Astrocyte of the hippocampus (primary cell): ENCODE measurements at regions not wholly inside any gene's neighbourhood (a gene's known extent, or its start where the extent isn't known, plus 50 kb on each side); places are given as distances from the start of the nearest gene placed in this dataset.
"Not testable (repeated sequence)": the region's sequence is repeated elsewhere in the genome, so short reads cannot be mapped to it uniquely, and the experiment has no call there.

ENCODE experiments used
- DNase-seq: peaks from one replicate; pipeline ENCODE4 v3.0.0; 2011; ENCODE audit warnings: low read depth, low spot score

- DNase-seq = no peak
These were observed 235.7 kb downstream of the ENC1 start for GRCh38 chr5:74404574-74405508.

- no peak for DNase-seq
These were observed 236.8 kb downstream of the ENC1 start for GRCh38 chr5:74403771-74404170.

DNA sequence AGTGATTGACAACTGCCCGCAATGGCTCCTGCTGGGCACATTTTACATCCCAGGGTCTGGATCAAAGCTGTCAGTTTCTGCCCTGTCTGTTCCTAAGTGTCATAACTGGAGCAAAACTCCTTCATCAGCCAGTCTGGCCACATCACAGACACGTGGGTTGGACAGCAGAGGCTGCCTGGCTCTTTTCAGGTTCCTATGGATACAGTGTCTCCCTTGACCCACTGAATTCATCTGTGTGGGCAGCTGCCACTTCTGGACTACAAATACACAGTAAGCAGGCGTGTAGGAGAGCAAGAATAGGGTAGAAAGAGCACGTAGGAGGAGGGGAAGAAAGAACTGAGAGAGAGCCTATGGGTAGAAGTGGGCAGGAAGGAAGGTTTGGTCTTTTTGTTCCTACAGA lies 238.0 kb downstream of the ENC1 start:
- no peak for DNase-seq

GRCh38 chr5:74401946-74402320 lies 238.6 kb downstream of the ENC1 start:
- DNase-seq = no peak

DNA sequence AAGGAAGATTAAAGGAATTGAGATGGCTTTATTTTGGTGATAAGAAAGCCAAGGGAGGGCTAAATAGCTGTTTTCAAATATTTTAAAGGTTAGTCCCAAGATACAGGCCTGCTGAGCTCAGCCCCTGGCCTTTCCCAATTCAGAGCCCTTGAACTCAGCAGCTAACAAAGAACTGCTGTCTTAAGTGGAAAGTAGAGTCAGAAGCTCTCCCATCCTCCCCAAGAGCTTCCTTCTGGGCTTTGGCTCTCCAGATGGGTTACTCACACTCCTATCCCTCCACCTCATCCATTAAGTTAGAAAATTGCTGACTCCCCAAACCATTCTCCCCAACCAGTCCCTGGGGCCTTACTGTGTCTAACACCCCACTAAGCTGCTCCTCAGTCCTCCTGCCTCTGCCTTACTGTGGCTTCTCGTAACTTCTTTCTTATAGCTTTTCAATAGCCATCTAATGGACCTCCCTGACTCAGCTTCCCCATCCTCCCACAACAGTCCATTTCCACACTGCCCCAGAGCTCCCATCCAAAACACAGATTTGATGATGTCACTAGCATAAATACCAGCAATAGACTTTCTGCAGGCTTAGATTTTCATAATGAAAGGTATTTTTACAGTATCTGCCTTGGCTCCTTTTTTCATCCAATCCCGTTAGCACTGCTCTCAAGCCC lies 239.1 kb downstream of the ENC1 start:
- no peak for DNase-seq

DNA sequence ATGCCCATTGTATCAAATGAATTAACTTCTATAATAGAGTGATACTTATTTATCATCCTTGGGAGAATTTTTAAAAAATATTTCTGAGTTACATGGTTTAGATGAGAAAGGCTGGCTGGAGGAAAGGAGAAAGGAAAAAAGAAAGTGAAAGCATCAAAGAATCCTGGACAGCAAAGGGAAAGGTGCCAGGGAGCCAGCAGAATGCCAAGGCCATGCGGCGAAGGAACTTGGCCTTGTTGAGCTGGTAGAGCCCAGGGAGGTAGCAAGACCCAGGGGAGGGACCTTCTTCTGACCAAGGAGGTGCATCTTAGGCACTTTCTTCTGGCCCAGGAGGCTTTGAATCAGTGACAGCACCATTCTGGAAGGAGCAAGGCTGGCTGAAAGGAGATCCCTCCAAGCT lies 240.5 kb downstream of the ENC1 start:
- DNase-seq = no peak

- DNase-seq = peak; percentile 34
These were observed 243.5 kb downstream of the ENC1 start for GRCh38 chr5:74396913-74397622.

- DNase-seq = peak; percentile 78
These were observed 245.3 kb downstream of the ENC1 start for GRCh38 chr5:74394916-74395880.

DNA sequence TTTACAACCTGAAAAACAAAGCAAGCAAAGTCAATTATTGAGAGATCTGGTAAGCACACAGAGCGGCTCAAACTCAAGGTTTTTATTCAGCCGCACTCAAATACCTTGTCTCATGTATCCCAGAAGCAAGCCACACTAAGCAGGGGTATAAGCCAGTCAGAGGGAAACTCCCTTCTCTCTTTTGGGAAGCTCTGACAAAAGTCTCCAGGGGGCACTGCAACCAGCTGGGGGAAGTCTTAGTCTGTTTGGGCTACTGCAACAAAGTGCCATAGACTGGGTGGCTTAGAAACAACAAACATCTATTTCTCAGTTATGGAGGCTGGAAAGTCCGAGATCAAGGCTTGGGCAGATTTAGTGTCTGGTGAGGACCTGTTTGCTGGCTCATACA lies 246.0 kb downstream of the ENC1 start:
- DNase-seq = no peak

GRCh38 chr5:74393943-74394342 lies 246.6 kb downstream of the ENC1 start:
- DNase-seq = no peak

GRCh38 chr5:74392711-74393351 lies 247.7 kb downstream of the ENC1 start:
- peak; percentile 41 for DNase-seq

GRCh38 chr5:74391410-74391809 lies 249.1 kb downstream of the ENC1 start:
- DNase-seq = no peak

GRCh38 chr5:74390822-74391221 lies 249.7 kb downstream of the ENC1 start:
- DNase-seq = no peak

DNA sequence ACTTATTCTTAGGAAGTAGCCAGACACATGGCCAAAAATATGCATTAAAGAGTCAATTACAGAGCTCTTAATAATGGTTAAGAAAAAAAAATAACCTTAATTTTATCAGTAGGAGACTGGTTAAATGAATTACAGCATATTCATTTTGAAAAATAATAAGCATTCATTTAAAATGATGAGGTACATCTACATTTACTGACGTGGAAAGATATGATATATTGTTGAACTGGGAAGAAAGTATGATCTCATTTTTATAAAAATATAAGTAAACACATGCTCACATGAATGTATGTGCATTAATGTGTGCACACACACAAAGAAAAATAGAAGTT lies 250.3 kb downstream of the ENC1 start:
- DNase-seq = no peak

DNA sequence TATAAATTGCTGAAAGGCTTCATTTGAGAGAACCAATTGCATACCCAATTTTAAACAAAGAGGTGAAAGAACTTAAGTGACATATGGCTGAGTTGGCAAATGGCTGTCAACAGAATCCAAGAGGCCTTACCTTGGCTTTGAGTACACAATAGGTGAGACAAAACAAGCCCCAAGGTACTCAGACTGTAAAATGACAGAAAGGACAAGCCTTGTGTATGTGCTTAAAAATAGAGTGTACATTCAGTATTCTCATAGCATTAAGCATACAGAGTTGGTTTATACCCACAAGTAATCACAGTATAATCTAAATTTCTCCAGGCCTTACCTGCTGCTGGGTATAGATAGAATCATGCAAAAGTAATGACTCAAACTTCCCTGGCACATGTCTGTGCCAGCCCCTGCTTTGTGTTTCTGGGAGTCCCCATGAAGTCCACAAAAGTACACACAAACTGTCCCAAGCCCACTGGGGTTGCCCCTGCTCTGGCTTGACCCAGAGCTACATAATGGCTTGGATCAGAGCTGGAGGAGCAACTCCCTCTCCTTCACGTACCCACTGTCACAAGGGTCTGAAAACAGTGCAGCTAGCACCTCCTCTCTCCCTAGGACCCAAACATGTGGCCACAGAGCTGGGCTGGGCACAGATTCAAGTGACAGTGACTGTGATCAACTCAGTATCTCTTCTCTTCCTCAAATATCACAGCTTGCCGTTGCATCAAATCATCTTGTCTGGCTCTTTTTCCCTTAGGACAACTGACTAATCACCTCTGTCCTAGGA lies 250.8 kb downstream of the ENC1 start:
- no peak for DNase-seq

DNA sequence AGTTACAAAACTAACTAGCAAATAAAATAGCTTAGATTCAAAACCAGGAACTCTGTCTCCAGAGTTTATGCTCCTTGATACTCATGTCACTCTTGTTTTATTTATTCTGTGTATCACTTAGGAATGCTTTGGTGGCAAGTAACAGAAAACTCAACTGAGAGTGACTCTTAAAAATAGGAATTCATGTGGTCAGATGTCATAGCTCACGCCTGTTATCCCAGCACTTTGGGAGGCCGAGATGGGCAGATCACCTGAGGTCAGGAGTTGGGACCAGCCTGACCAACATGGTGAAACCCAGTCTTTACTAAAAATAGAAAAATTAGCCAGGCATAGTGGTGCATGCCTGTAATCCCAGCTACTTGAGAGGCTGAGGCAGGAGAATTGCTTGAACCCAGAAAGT lies 252.1 kb downstream of the ENC1 start:
- DNase-seq = not testable (repeated sequence)

GRCh38 chr5:74386571-74387334 lies 253.8 kb downstream of the ENC1 start:
- DNase-seq = peak; percentile 77

- DNase-seq = peak; percentile 36
These were observed 255.7 kb downstream of the ENC1 start for GRCh38 chr5:74384851-74385250.

DNA sequence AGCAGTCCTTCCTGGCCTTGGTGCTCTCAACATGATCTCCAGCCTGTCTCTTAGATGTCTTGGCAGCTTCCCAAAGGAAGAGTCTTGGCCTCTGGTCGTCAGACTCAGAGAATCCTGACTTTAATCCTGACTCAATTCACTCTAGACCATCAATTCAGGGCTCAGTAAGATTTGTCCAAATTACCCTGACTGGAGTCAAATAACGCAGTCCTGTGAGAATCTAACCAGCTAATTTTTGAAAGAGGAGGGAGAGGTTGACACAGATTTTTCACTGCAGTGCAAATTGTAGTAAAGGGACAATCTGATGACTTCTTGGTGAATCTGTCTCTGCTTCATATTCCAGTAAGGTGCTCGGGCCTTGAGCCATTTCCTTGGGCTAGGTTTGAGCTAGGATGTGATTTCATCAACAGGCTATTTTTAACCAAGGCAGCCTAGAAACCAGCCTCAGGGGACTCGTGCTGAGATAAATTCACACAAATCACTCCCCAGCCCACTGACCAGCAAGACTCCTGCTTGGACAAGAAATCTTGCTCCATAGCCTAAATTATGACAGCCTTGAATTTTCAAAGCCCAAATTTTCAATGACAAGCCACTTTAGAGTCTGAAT lies 257.4 kb downstream of the ENC1 start:
- DNase-seq = no peak
